ENCODE measurements at regions not wholly inside any gene's neighbourhood (a gene's known extent, or its start where the extent isn't known, plus 50 kb on each side); places are given as distances from the start of the nearest gene placed in this dataset.
"Not testable (repeated sequence)": the region's sequence is repeated elsewhere in the genome, so short reads cannot be mapped to it uniquely, and the experiment has no call there.

- no peak for TF ChIP-seq CTCF (IDR thresholded peaks at IDR 0.05)
- Mint-ChIP-seq H3K27me3 (ENCODE audit: insufficient read depth) (no peaks in the 10 kb centered on the region; the same call in 1 of the 2 replicates), H3K4me1 (ENCODE audit: low read depth) (no peaks in the 10 kb centered on the region)
These were observed 233.5 kb upstream of the KIAA1217 start for GRCh38 chr10:23975431-23975830.

DNA sequence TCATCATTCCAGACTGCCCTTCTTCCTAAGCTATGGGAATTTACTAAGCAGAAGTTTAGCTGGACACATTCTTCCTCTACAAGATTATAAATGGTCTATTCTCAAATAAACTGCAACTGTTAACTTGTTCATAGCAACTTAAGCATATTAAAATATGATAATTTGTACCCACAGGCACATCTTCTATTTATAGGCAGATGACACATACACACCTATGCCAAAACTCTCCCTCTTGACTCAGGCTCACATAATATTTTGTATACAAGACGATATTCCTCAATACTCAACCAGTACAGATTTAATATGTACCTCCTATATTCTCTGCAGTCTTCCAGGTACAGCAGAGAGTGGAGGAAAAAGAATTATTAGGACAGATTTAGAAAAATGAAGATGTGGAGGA lies 232.7 kb upstream of the KIAA1217 start:
- no peaks in the 10 kb centered on the region for H3K27me3 Mint-ChIP-seq (ENCODE audit: insufficient read depth)
- no peak for TF ChIP-seq CTCF (IDR thresholded peaks at IDR 0.05)
- peaks cover under 1% of the 10 kb centered on the region; the same call in 1 of the 2 replicates for H3K36me3 Mint-ChIP-seq (ENCODE audit: low read depth)
- H3K4me3 Mint-ChIP-seq, result no peak overlapping the region
- peaks cover 33% of the 10 kb centered on the region for H3K9me3 Mint-ChIP-seq
- no peaks in the 10 kb centered on the region for H3K4me1 Mint-ChIP-seq (ENCODE audit: low read depth)
- no peak overlapping the region for H3K27ac Mint-ChIP-seq
- DNase-seq, result no peak

More at GRCh38 chr10:23975431-23975830, 233.5 kb upstream of the KIAA1217 start:
- Mint-ChIP-seq H3K9me3 (peaks cover 28% of the 10 kb centered on the region), H3K36me3 (ENCODE audit: low read depth) (peaks cover 4% of the 10 kb centered on the region; the same call in 1 of the 2 replicates), H3K27ac (no peak overlapping the region), H3K4me3 (no peak overlapping the region)
- no peak for DNase-seq

GRCh38 chr10:23978317-23978716 lies 230.6 kb upstream of the KIAA1217 start:
- no peaks in the 10 kb centered on the region; the same call in 1 of the 2 replicates for H3K36me3 Mint-ChIP-seq (ENCODE audit: low read depth)
- H3K4me1 Mint-ChIP-seq (ENCODE audit: low read depth), result no peaks in the 10 kb centered on the region
- DNase-seq, result no peak
- no peak overlapping the region for H3K4me3 Mint-ChIP-seq
- peaks cover 31% of the 10 kb centered on the region for H3K9me3 Mint-ChIP-seq
- H3K27me3 Mint-ChIP-seq (ENCODE audit: insufficient read depth), result peaks cover 1% of the 10 kb centered on the region; the same call in 1 of the 2 replicates
- H3K27ac Mint-ChIP-seq, result no peak overlapping the region
- no peak for TF ChIP-seq CTCF (IDR thresholded peaks at IDR 0.05)

DNA sequence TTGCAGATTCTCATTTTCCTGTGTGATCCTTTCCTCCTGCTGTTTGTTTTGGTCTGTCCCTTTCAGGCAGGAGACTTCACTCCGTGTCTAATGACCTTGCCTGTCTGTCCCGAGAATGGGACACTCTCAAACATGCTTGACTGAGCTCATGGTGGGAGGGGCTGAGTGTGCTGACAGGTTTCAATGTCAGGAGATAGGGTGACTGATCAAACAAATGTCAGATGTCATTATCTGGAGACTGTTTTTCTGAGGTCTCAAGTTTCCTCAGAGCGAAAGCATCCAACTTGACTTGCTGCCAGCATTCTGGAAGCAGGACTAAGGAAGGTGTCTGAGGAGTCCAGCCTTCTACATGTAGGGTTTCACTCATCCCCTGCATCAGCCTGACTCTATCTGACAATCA lies 228.8 kb upstream of the KIAA1217 start:
- Mint-ChIP-seq H3K27ac (no peak overlapping the region), H3K4me1 (ENCODE audit: low read depth) (no peaks in the 10 kb centered on the region), H3K36me3 (ENCODE audit: low read depth) (no peaks in the 10 kb centered on the region; the same call in 1 of the 2 replicates), H3K4me3 (no peak overlapping the region), H3K27me3 (ENCODE audit: insufficient read depth) (peaks cover 3% of the 10 kb centered on the region), H3K9me3 (peaks cover 33% of the 10 kb centered on the region)
- TF ChIP-seq CTCF (IDR thresholded peaks at IDR 0.05), result no peak
- no peak for DNase-seq

DNA sequence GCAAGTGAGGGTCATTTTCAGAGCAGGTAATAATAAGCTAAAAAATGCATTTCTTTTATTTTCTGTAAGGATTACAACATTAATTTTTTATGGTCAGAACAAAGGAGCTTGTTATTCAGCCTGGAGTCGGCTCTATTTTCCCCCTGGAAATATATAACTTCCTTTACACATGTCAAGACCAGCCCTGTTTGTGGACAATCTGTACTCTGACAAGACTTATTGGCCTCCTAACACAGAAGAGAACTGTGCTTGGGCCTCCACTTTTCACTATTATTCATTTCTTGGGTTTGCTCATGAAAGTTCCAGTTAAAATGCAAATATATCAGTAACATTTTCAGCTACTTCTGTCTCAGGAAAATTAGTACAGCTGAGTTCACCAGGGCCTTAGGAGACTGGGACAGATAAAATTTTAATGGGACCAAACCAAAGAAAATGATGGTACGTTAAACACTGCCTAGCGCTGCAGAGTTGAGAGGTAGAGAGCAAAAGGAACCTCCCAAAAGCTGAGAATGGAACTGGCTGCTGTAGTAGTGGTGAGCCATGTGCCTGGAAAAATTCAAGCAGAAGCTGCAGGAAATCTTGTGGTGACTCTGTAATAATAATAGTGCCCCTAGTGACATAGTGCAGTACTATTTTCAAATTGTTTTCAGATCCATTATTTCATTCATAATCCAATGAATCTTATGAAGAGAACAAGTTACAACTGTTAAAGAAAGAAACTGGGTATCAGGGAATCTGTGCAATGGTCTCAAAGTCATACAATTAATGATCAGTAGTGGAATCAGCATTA lies 227.2 kb upstream of the KIAA1217 start:
- peaks cover 37% of the 10 kb centered on the region for H3K9me3 Mint-ChIP-seq
- no peak for DNase-seq
- H3K27me3 Mint-ChIP-seq (ENCODE audit: insufficient read depth), result peaks cover 3% of the 10 kb centered on the region
- no peak for TF ChIP-seq CTCF (IDR thresholded peaks at IDR 0.05)
- H3K4me3 Mint-ChIP-seq, result no peak overlapping the region
- no peak overlapping the region for H3K27ac Mint-ChIP-seq
- H3K36me3 Mint-ChIP-seq (ENCODE audit: low read depth), result no peaks in the 10 kb centered on the region; the same call in 1 of the 2 replicates
- H3K4me1 Mint-ChIP-seq (ENCODE audit: low read depth), result no peaks in the 10 kb centered on the region

DNA sequence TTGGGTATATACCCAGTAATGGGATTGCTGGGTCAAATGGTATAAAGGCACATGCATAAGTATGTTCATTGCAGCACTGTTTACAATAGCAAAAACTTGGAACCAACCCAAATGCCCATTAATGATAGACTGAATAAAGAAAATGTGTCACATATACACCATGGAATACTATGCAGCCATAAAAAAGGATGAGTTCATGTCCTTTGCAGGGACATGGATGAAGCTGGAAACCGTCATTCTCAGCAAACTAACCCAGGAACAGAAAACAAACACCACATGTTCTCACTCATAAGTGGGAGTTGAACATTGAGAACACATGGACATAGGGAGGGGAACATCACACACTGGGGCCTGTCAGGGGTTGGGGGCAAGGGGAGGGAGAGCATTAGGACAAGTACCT lies 224.5 kb upstream of the KIAA1217 start:
- H3K36me3 Mint-ChIP-seq (ENCODE audit: low read depth); H3K27ac Mint-ChIP-seq; H3K4me1 Mint-ChIP-seq (ENCODE audit: low read depth); H3K4me3 Mint-ChIP-seq; DNase-seq; H3K27me3 Mint-ChIP-seq (ENCODE audit: insufficient read depth): not testable (repeated sequence)
- peaks cover 38% of the 10 kb centered on the region for H3K9me3 Mint-ChIP-seq
